ENCODE measurements at regions not wholly inside any gene's neighbourhood (a gene's known extent, or its start where the extent isn't known, plus 50 kb on each side); places are given as distances from the start of the nearest gene placed in this dataset.
A peak's percentile ranks its signal among the peaks of the same experiment; 100 is the strongest.

DNA sequence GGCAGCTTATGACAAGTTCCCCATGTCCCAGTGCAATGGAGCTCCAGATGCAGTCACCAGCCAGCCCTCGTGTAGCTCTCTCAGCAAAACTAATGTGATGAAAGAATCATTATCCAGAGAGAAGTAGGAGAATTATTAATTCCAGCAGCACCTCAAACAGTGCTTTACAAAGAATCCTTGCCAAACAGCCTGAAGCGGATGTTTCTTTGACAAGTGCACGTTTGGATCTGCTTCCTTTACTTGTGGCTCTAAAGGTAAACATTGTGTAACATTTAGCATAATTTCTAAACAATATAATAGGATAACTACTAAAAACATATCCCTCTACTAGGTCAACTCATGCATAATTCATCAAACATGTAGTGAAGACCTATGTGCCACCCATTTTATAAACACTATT, 197.0 kb downstream of the FAM181B start:
- Histone ChIP-seq H3K4me1 (no peaks in the 10 kb centered on the region), H3K27me3 (ENCODE audit: low read depth) (no peaks in the 10 kb centered on the region), H3K4me3 (no peak overlapping the region), H3K36me3 (no peaks in the 10 kb centered on the region), H3K9me3 (no peaks in the 10 kb centered on the region), H3K27ac (no peak overlapping the region)
- DNase-seq (no peak), ATAC-seq (no peak)
- TF ChIP-seq, protein P1, sequence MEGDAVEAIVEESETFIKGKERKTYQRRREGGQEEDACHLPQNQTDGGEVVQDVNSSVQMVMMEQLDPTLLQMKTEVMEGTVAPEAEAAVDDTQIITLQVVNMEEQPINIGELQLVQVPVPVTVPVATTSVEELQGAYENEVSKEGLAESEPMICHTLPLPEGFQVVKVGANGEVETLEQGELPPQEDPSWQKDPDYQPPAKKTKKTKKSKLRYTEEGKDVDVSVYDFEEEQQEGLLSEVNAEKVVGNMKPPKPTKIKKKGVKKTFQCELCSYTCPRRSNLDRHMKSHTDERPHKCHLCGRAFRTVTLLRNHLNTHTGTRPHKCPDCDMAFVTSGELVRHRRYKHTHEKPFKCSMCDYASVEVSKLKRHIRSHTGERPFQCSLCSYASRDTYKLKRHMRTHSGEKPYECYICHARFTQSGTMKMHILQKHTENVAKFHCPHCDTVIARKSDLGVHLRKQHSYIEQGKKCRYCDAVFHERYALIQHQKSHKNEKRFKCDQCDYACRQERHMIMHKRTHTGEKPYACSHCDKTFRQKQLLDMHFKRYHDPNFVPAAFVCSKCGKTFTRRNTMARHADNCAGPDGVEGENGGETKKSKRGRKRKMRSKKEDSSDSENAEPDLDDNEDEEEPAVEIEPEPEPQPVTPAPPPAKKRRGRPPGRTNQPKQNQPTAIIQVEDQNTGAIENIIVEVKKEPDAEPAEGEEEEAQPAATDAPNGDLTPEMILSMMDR (IDR thresholded peaks at IDR 0.05) = no peak
- intact Hi-C loops (cut with DNase I) = no loop called here

DNA sequence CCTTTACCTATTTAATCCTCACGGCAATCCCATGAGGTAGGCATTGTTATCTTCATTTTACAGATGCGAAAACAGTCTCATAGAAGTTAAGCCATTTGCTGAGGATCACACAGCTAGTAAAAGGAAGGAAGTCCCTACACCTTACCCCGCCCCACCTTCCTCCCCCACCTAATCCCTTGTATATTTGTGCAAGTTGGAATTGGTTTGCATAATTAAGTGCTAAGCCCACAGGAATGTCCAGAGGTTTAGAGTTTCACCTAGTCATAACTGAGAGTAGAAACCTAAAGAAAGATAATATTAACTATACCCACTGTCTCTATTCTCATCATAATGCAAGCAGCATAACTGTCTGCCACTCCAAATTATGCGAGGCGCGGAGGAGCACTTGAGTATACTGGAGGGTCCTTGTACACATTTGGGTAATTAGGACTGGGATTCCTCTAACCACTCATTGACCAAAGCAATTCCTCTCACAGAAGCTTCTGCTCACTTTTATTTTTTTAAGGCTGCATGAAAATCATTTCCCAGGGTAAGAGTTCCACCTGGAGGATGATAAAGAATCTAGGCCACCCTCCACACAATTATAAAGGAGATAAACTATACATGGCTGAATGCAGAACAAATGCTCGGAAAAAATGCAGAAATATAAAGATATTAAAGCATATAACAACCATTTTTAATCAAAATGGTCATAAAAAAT, 199.9 kb downstream of the FAM181B start:
- intact Hi-C loops (cut with DNase I) = no loop called here
- no peaks in the 10 kb centered on the region for H3K9me3 ChIP-seq
- H3K36me3 ChIP-seq = no peaks in the 10 kb centered on the region
- no peak overlapping the region for H3K27ac ChIP-seq
- H3K4me1 ChIP-seq = no peaks in the 10 kb centered on the region
- TF ChIP-seq, protein P1 (IDR thresholded peaks at IDR 0.05) = peak; percentile 11
- no peaks in the 10 kb centered on the region for H3K27me3 ChIP-seq (ENCODE audit: low read depth)
- no peak overlapping the region for H3K4me3 ChIP-seq
- no peak for DNase-seq
- ATAC-seq = peak; percentile 59 to 60

- Histone ChIP-seq H3K4me1 (no peaks in the 10 kb centered on the region), H3K27me3 (ENCODE audit: low read depth) (no peaks in the 10 kb centered on the region), H3K4me3 (no peak overlapping the region), H3K27ac (no peak overlapping the region), H3K36me3 (no peaks in the 10 kb centered on the region), H3K9me3 (no peaks in the 10 kb centered on the region)
- TF ChIP-seq, protein P1 (IDR thresholded peaks at IDR 0.05) = no peak
- ATAC-seq = no peak
- DNase-seq = no peak
- intact Hi-C loops (cut with DNase I) = no loop called here
These were observed 203.7 kb downstream of the FAM181B start for GRCh38 chr11:82529936-82530335.

DNA sequence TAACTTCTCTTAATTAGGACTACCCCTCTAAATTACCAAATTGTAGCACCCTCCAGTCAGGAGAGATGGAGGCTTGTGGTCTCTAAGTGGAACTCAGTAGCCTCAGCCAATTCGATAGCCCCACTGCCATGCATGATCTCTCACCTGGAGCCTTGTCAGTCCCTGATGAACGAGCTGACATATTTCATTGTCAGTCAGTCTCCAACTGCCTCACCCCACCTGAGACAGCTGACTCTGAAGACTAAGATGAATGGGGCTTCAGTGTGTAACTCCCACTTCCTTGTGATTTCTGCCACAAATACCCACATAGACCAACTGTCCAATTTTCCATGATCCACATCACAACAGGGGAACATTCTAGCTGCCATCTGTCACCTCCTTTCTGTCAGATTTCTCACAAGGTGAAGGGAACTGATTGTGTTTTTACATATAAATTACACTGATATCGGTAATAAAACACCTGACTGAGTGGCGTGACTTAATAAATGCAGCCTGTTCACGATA, 206.5 kb downstream of the FAM181B start:
- Histone ChIP-seq H3K27me3 (ENCODE audit: low read depth) (no peaks in the 10 kb centered on the region), H3K9me3 (no peaks in the 10 kb centered on the region), H3K4me1 (peaks cover 1% of the 10 kb centered on the region), H3K36me3 (no peaks in the 10 kb centered on the region), H3K4me3 (no peak overlapping the region), H3K27ac (no peak overlapping the region)
- no peak for DNase-seq
- TF ChIP-seq, protein P1 (IDR thresholded peaks at IDR 0.05) = no peak
- ATAC-seq = no peak
- intact Hi-C loops (cut with DNase I) = no loop called here

- DNase-seq (no peak), ATAC-seq (no peak)
- no peaks in the 10 kb centered on the region for H3K9me3 ChIP-seq
- H3K36me3 ChIP-seq = no peaks in the 10 kb centered on the region
- H3K27ac ChIP-seq = no peak overlapping the region
- no peak overlapping the region for H3K4me3 ChIP-seq
- peaks cover 5% of the 10 kb centered on the region for H3K4me1 ChIP-seq
- intact Hi-C loops (cut with DNase I) = no loop called here
- no peaks in the 10 kb centered on the region for H3K27me3 ChIP-seq (ENCODE audit: low read depth)
- TF ChIP-seq, protein P1 (IDR thresholded peaks at IDR 0.05) = no peak
These were observed 210.5 kb downstream of the FAM181B start for GRCh38 chr11:82523141-82523540.

Data from lower lobe of right lung (tissue), 2 donors.